ENCODE measurements at regions not wholly inside any gene's neighbourhood (a gene's known extent, or its start where the extent isn't known, plus 50 kb on each side); places are given as distances from the start of the nearest gene placed in this dataset.

GRCh38 chr6:137813308-137813970, 53.6 kb upstream of the TNFAIP3 start:
- TF ChIP-seq CTCF (IDR thresholded peaks at IDR 0.05): no peak
- TF ChIP-seq POLR2A (IDR thresholded peaks at IDR 0.05): no peak
